Ovary (tissue), 7 donors: ENCODE measurements at regions not wholly inside any gene's neighbourhood (a gene's known extent, or its start where the extent isn't known, plus 50 kb on each side); places are given as distances from the start of the nearest gene placed in this dataset.

Experiments used
- DNase-seq, 5 donors: peaks; one replicate each; pipeline ENCODE4 v3.0.0-alpha.2; 2019 to 2020
- H3K27ac ChIP-seq, 2 donors: fragments of 200-600 bp; one replicate each; pipeline versions ENCODE4 v1.5.1 to v1.8.0; 2019 to 2022
- H3K27me3 ChIP-seq: fragments of 200-600 bp; one replicate; pipeline ENCODE4 v1.8.0; 2022
- H3K36me3 ChIP-seq: fragments of 200-600 bp; sonication (generic); one replicate; pipeline ENCODE4 v1.5.1; 2019
- H3K4me1 ChIP-seq: one replicate; pipeline ENCODE4 v1.8.1; 2013; ENCODE audit warnings: mild to moderate bottlenecking, moderate library complexity; ENCODE audit not compliant: insufficient read depth
- H3K4me3 ChIP-seq: fragments of 200-600 bp; sonication (generic); one replicate; pipeline ENCODE4 v1.5.1; 2017
- H3K9me3 ChIP-seq, 2 donors: fragments of 200-600 bp in 1 of 2; sonication (generic) in 1 of 2; one replicate each; pipeline versions ENCODE4 v1.5.1 to v1.8.1; 2013 to 2019; ENCODE audit warnings: mild to moderate bottlenecking in 1 of 2, moderate library complexity in 1 of 2
- CTCF ChIP-seq, 3 donors: fragments of 450-650 bp in 2 of 3; fragments of 200-600 bp in 1 of 3; IDR thresholded peaks; one replicate each; pipeline versions ENCODE4 v1.5.1 to v1.8.0; 2016 to 2022; ENCODE audit warnings: antibody characterized with exemption in 3 of 3, mild to moderate bottlenecking in 1 of 3
- EP300 ChIP-seq: sonication (generic); formaldehyde crosslinking; IDR thresholded peaks from one replicate; pipeline ENCODE4 v1.6.1; 2017; ENCODE audit warnings: antibody characterized with exemption
- POLR2A ChIP-seq: fragments of 450-650 bp; IDR thresholded peaks from one replicate; pipeline ENCODE4 v1.6.1; 2017; ENCODE audit warnings: antibody characterized with exemption, mild to moderate bottlenecking, moderate library complexity
- WGBS, 3 donors: extraction: QIAGEN DNeasy Blood & Tissue Kit in 1 of 3; methylation state at CpG; one replicate each; pipeline versions ENCODE4 v1.1.5 to v1.1.7; 2013 to 2017; 5-methylcytosine and 5-hydroxymethylcytosine counted together
- intact Hi-C, 4 donors: fragments of 100-400 bp; cut with DNase I; formaldehyde crosslinking; loops; one replicate each; pipeline versions ENCODE4 v1.11.0 to v1.15.1; 2022 to 2023
- donor health status: DM: no; HTN: no; CAD: no; lungs with moderate emphysema.
- donor health status: DM: no; HTN: no; CAD: no.
- donor health status: Bipolar disorder and iron deficiency.
- donor health status: DM: no; HTN: no; CAD: no.
- donor health status: DM: yes; HTN: yes; CAD: no.

GRCh38 chr11:30707110-30707509 lies 121.0 kb upstream of the MPPED2 start:
- Histone ChIP-seq H3K27ac (no peak overlapping the region), H3K4me3 (no peak overlapping the region), H3K36me3 (no peaks in the 10 kb centered on the region), H3K4me1 (no peaks in the 10 kb centered on the region), H3K9me3 (no peaks in the 10 kb centered on the region), H3K27me3 (no peaks in the 10 kb centered on the region)
- TF ChIP-seq CTCF (IDR thresholded peaks at IDR 0.05) (no peak), POLR2A (no peak), EP300 (no peak)
- DNase-seq: no peak
- intact Hi-C loops: no loop called here

- no peak for DNase-seq
- no peak for TF ChIP-seq POLR2A
- no peak for TF ChIP-seq CTCF (IDR thresholded peaks at IDR 0.05)
- TF ChIP-seq EP300: no peak
- no peak overlapping the region for H3K4me3 ChIP-seq
- H3K36me3 ChIP-seq: no peaks in the 10 kb centered on the region
- H3K27ac ChIP-seq: no peak overlapping the region
- H3K4me1 ChIP-seq: no peaks in the 10 kb centered on the region
- no peaks in the 10 kb centered on the region for H3K27me3 ChIP-seq
- 76 to 81% (median 79%) methylated on average over 2 of the region's 2 CpGs for WGBS, 3 donors
- intact Hi-C loops: no loop called here
- H3K9me3 ChIP-seq: no peaks in the 10 kb centered on the region
Observed at GRCh38 chr11:30705913-30706675, 119.9 kb upstream of the MPPED2 start.

- Histone ChIP-seq H3K27me3 (no peaks in the 10 kb centered on the region), H3K4me1 (no peaks in the 10 kb centered on the region), H3K4me3 (no peak overlapping the region), H3K36me3 (no peaks in the 10 kb centered on the region), H3K27ac (no peak overlapping the region), H3K9me3 (no peaks in the 10 kb centered on the region)
- no peak for DNase-seq
- TF ChIP-seq CTCF (IDR thresholded peaks at IDR 0.05) (no peak), EP300 (no peak)
- intact Hi-C loops: no loop called here
- WGBS, 3 donors: 93 to 98% (median 94%) methylated on average over 2 of the region's 2 CpGs
Observed at GRCh38 chr11:30698425-30698824, 112.3 kb upstream of the MPPED2 start.

- H3K4me3 ChIP-seq: no peak overlapping the region
- 38 to 50% (median 47%) methylated on average over 4 of the region's 4 CpGs for WGBS, 3 donors
- no peaks in the 10 kb centered on the region for H3K36me3 ChIP-seq
- TF ChIP-seq EP300: no peak
- TF ChIP-seq CTCF (IDR thresholded peaks at IDR 0.05): no peak
- TF ChIP-seq POLR2A: no peak
- intact Hi-C loops: no loop called here
- no peaks in the 10 kb centered on the region for H3K4me1 ChIP-seq
- H3K27me3 ChIP-seq: no peaks in the 10 kb centered on the region
- no peaks in the 10 kb centered on the region for H3K9me3 ChIP-seq
- DNase-seq: no peak
- H3K27ac ChIP-seq: no peak overlapping the region
Observed at GRCh38 chr11:30697032-30697431, 110.9 kb upstream of the MPPED2 start.
